GM12875 (cell line): ENCODE measurements at regions not wholly inside any gene's neighbourhood (a gene's known extent, or its start where the extent isn't known, plus 50 kb on each side); places are given as distances from the start of the nearest gene placed in this dataset.
A peak's percentile ranks its signal among the peaks of the same experiment; 100 is the strongest.

Experiments
- H3K4me3 ChIP-seq: one replicate; pipeline ENCODE4 v1.5.1; 2011; ENCODE audit warnings: low read depth, low read length, control low read depth
- CTCF ChIP-seq: IDR thresholded peaks from 2 replicates; pipeline ENCODE4 v1.5.1; 2011; ENCODE audit warnings: low read depth, mild to moderate bottlenecking, control low read depth, inconsistent platforms, low read length, moderate library complexity, borderline replicate concordance; ENCODE audit not compliant: insufficient read depth

DNA sequence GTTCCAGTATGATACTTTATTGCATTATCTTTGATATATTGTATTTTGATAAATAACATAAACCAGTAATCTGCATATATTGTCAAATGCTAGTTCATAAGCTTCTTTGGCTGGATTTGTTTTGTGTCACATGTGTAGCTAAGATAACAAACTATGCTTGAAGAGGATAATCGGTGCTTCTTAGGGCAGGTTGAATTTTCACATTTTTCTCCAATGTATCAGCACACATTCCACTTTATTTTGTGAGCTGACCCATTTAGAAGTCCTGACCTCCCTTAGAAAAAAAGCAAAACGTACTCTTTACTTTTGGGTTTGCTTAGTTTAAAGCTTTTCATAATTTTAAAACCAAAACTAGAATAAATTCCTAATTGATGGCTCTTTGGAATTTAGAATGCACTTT, 277.7 kb upstream of the DDHD1 start:
- no peak overlapping the region for H3K4me3 ChIP-seq
- TF ChIP-seq CTCF: no peak

DNA sequence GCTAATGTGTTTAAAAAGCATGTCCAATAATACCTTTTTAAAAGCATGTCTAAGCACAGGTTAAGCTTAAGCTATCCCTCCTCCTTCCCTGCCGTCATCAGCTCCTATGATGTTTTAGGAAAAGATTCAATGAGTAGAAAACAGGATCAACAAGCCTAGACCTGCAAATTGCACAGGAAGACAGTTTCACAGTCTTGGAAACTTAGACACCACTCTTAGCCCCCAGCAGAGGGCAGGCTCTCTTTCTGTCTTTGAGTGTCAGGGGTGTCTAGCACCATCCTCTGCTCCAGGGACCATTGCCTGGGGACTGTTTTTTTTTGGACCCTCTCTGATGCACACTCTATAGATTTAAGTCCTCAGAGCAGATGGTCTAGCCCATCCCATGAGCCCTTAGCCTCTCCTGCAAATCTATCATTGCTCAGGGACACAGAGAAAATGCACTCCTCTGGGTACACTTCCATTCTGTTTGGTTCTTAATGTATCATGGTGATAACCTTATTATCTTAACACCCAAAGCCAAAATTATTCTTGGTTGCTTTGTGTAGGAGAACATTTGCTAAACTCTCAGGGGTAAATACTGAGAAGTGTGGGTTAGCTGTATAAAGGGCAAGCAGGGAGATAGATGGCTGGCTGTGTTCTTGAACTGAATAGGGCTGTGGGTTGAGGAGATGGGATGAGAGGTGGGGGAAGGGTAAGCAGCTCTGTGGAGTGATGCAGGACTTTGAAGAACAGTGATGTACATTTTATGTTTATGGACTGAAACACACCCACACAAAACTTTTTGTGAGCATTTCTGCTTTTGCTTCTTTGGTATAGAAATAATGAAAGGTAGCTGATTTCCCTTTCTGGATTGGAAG, 259.9 kb upstream of the DDHD1 start:
- no peak overlapping the region for H3K4me3 ChIP-seq
- peak; percentile 48; the same call in 1 of the 2 replicates for TF ChIP-seq CTCF

- TF ChIP-seq CTCF: no peak
- H3K4me3 ChIP-seq: no peak overlapping the region
These were observed 258.0 kb upstream of the DDHD1 start for GRCh38 chr14:53411125-53411524.

GRCh38 chr14:53409969-53410368, 256.8 kb upstream of the DDHD1 start:
- H3K4me3 ChIP-seq: no peak overlapping the region
- no peak for TF ChIP-seq CTCF

DNA sequence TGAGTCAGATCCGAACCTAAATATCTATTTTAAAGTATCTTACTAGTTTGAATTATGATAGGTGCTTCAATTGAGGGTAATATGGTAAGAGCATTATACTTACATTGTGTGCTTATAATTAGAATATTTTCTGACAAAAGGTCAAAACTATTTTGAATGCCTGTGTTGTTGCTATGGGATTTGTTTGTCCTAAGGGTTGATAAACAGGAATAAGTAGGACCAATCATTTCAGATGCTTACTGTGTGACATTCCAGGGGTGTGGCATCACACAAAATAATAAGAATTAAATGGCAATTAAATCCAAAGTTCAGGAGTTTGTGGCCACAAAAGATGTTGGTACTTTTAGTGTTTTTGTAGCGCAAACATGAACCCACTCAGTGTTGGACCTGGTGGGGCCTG, 256.2 kb upstream of the DDHD1 start:
- TF ChIP-seq CTCF: no peak

GRCh38 chr14:53408175-53408879, 255.2 kb upstream of the DDHD1 start:
- no peak overlapping the region for H3K4me3 ChIP-seq

More for the DNA sequence above, 256.2 kb upstream of the DDHD1 start:
- no peak overlapping the region for H3K4me3 ChIP-seq

More at GRCh38 chr14:53408175-53408879, 255.2 kb upstream of the DDHD1 start:
- no peak for TF ChIP-seq CTCF
